Heart right ventricle (tissue), 16 donors: ENCODE measurements at regions not wholly inside any gene's neighbourhood (a gene's known extent, or its start where the extent isn't known, plus 50 kb on each side); places are given as distances from the start of the nearest gene placed in this dataset.

Experiments used
- ATAC-seq, 8 donors: fragments of 200-7000 bp; cut with Tn5 transposase; one replicate each; pipeline ENCODE4 v1.9.1; 2020; ENCODE audit warnings: mild to moderate bottlenecking in 8 of 8, moderate library complexity in 8 of 8, moderate number of reproducible peaks in 1 of 8
- DNase-seq, 2 donors: peaks; one replicate each; pipeline ENCODE4 v3.0.0-alpha.2; 2020
- H3K27ac ChIP-seq, 10 donors: fragments of 200-600 bp; sonication (generic) in 2 of 10; one replicate each; pipeline versions ENCODE4 v1.5.0 to v1.8.0; 2020 to 2022; ENCODE audit warnings: mild to moderate bottlenecking in 3 of 10
- H3K27me3 ChIP-seq, 7 donors: fragments of 200-600 bp; one replicate each; pipeline ENCODE4 v1.8.0; 2021 to 2022; ENCODE audit warnings: mild to moderate bottlenecking in 2 of 7
- H3K36me3 ChIP-seq, 9 donors: fragments of 200-600 bp; sonication (generic) in 1 of 9; one replicate each; pipeline versions ENCODE4 v1.5.0 to v1.8.0; 2020 to 2022; ENCODE audit warnings: mild to moderate bottlenecking in 2 of 9
- H3K4me1 ChIP-seq, 9 donors: fragments of 200-600 bp; sonication (generic) in 1 of 9; one replicate each; pipeline versions ENCODE4 v1.5.0 to v1.8.0; 2020 to 2022; ENCODE audit warnings: mild to moderate bottlenecking in 4 of 9
- H3K4me3 ChIP-seq, 10 donors: fragments of 200-600 bp; sonication (generic) in 2 of 10; one replicate each; pipeline versions ENCODE4 v1.5.0 to v1.8.0; 2020 to 2022; ENCODE audit warnings: mild to moderate bottlenecking in 7 of 10, moderate library complexity in 2 of 10
- H3K9me3 ChIP-seq, 11 donors: fragments of 200-600 bp in 10 of 11; sonication (generic) in 2 of 11; one replicate each; pipeline versions ENCODE4 v1.5.0 to v1.8.0; 2013 to 2022; ENCODE audit warnings: mild to moderate bottlenecking in 2 of 11, control low read depth in 1 of 11, moderate library complexity in 1 of 11
- WGBS, 2 donors: extraction: QIAGEN DNeasy Blood & Tissue Kit; methylation state at CpG; one replicate each; pipeline ENCODE4 v1.1.7; 2013; ENCODE audit warnings: inconsistent platforms in 1 of 2; 5-methylcytosine and 5-hydroxymethylcytosine counted together
- intact Hi-C, 10 donors: fragments of 100-400 bp; cut with DNase I; formaldehyde crosslinking; loops; one replicate each; pipeline versions ENCODE4 v1.11.1 to v1.14.2; 2022
- TF ChIP-seq, protein P1 (sequence below), 9 donors: fragments of 200-600 bp; sonication (generic) in 2 of 9; IDR thresholded peaks; one replicate each; pipeline versions ENCODE4 v1.5.0 to v1.8.0; 2021 to 2022; ENCODE audit warnings: antibody characterized with exemption in 9 of 9, mild to moderate bottlenecking in 5 of 9, moderate library complexity in 1 of 9
- donor health status: Arrhythmogenic right ventricular cardiomyopathy.
- donor health status: ischemic (EF 13 %, LVEDD 7.1; RV severe dilation, severe dysfunction).
- donor health status: healthy with polysubstance abuse.
- donor health status: DM: no; HTN: yes; CAD: no.
- donor health status: DM: no; HTN: no; CAD: no.
- donor health status: ischemic (EF 25% LVEDD 6.9; RV normal size, moderate dysfunction).
- donor health status: ischemic (EF 25% LVEDD 5.7; RV mildly dilated, moderate dysfunction).
- donor health status: healthy.
- donor health status: DM: yes; HTN: yes; CAD: no.
- donor health status: Ischemic cardiomyopathy.
- donor health status: ischemic (EF 35%, LVEDD 5.7; RV mildly dilated, moderate dysfunction).
- donor health status: nonischemic (EF 11% LVEDD 7.7; RV severe dilation, severe dysfunction).
- donor health status: DM: yes; HTN: yes; CAD: no.
- donor health status: PGD.
- donor health status: ischemic (EF 29% LVEDD 5.4; RV normal size, mild dysfunction).
- donor health status: nonischemic (EF 23%, LVEDD 6.1; RV moderate dilation, normal function).

DNA sequence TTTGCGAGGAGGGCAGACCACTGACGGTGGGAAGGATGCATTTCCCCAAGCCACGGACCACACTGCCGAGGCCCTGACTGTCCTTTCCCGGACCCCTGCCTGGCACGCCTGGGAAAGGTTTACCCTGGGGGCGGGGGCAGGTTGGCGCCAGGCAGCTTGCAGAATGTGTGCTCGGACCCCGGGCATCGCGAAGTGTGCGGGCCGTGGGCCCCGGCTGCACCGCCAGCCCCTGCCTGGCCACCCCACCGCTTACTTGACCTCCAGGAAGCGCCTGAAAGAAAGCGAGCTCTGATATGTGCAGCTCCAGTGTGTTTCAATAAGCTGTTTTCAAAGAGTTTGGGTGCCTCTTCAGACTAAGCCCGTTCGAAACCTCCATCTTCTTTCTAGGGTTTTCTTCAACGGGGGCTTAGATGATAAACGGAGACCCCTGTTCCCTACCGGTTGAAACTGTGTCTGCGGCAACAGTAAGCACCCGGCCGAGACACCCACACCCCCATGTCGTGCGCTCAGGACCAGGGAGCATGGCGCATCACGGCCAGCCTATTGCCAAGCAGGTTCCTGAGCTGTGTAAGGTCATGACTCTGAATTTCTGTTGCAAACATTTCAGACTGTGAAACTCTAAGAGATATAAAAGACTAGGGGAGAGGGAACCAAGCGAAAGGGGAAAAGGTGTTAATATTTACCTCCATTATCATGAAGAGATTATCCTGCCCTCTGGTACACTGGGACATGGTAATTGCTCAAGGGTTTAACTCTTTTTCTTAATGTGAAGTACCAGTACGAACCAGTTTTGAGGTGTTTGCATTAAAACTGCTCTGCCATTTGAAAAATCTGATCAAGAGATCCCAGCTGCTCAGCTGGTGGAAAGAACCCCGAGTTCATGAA is 231.2 kb upstream of the FOXQ1 start:
- TF ChIP-seq, protein P1, sequence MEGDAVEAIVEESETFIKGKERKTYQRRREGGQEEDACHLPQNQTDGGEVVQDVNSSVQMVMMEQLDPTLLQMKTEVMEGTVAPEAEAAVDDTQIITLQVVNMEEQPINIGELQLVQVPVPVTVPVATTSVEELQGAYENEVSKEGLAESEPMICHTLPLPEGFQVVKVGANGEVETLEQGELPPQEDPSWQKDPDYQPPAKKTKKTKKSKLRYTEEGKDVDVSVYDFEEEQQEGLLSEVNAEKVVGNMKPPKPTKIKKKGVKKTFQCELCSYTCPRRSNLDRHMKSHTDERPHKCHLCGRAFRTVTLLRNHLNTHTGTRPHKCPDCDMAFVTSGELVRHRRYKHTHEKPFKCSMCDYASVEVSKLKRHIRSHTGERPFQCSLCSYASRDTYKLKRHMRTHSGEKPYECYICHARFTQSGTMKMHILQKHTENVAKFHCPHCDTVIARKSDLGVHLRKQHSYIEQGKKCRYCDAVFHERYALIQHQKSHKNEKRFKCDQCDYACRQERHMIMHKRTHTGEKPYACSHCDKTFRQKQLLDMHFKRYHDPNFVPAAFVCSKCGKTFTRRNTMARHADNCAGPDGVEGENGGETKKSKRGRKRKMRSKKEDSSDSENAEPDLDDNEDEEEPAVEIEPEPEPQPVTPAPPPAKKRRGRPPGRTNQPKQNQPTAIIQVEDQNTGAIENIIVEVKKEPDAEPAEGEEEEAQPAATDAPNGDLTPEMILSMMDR (IDR thresholded peaks at IDR 0.05), result no peak
- 94 to 95% methylated on average over 34 of the region's 34 CpGs for WGBS, 2 donors
- peaks cover 0 to 11% (median 0%) of the 10 kb centered on the region in 9 donors for H3K4me1 ChIP-seq
- no peak for DNase-seq
- no peaks in the 10 kb centered on the region for H3K9me3 ChIP-seq
- intact Hi-C loops, result no loop called here
- H3K4me3 ChIP-seq, result no peak overlapping the region
- ATAC-seq, result no peak
- no peaks in the 10 kb centered on the region for H3K36me3 ChIP-seq
- H3K27ac ChIP-seq, result no peak overlapping the region
- peaks cover 0 to 16% (median 3%) of the 10 kb centered on the region in 7 donors for H3K27me3 ChIP-seq

- WGBS, 2 donors, result 61 to 63% methylated on average over 6 of the region's 6 CpGs
- intact Hi-C loops, result no loop called here
- DNase-seq (no peak), ATAC-seq (no peak)
- no peaks in the 10 kb centered on the region for H3K9me3 ChIP-seq
- no peak overlapping the region for H3K4me3 ChIP-seq
- H3K36me3 ChIP-seq, result no peaks in the 10 kb centered on the region
- H3K4me1 ChIP-seq, result peaks cover 0 to 11% (median 0%) of the 10 kb centered on the region in 9 donors
- TF ChIP-seq, protein P1 (IDR thresholded peaks at IDR 0.05), result no peak
- H3K27me3 ChIP-seq, result peaks cover 0 to 21% (median 12%) of the 10 kb centered on the region in 7 donors
- no peak overlapping the region for H3K27ac ChIP-seq
These were observed 232.4 kb upstream of the FOXQ1 start for GRCh38 chr6:1079525-1079924.

- H3K4me3 ChIP-seq, result no peak overlapping the region
- no peak overlapping the region for H3K27ac ChIP-seq
- ATAC-seq (no peak), DNase-seq (no peak)
- no peaks in the 10 kb centered on the region for H3K36me3 ChIP-seq
- intact Hi-C loops, result no loop called here
- peaks cover 0 to 11% (median 0%) of the 10 kb centered on the region in 9 donors for H3K4me1 ChIP-seq
- TF ChIP-seq, protein P1 (IDR thresholded peaks at IDR 0.05), result no peak
- H3K9me3 ChIP-seq, result no peaks in the 10 kb centered on the region
- 91 to 92% methylated on average over 22 of the region's 22 CpGs for WGBS, 2 donors
- H3K27me3 ChIP-seq, result peaks cover 0 to 32% (median 13%) of the 10 kb centered on the region in 7 donors
These were observed 234.2 kb upstream of the FOXQ1 start for GRCh38 chr6:1077478-1078416.
